ENCODE measurements at regions not wholly inside any gene's neighbourhood (a gene's known extent, or its start where the extent isn't known, plus 50 kb on each side); places are given as distances from the start of the nearest gene placed in this dataset.
"Not testable (repeated sequence)": the region's sequence is repeated elsewhere in the genome, so short reads cannot be mapped to it uniquely, and the experiment has no call there.

GRCh38 chr18:44358402-44358801 is 322.3 kb upstream of the SETBP1 start:
- no peak for DNase-seq
- TF ChIP-seq, protein P1, sequence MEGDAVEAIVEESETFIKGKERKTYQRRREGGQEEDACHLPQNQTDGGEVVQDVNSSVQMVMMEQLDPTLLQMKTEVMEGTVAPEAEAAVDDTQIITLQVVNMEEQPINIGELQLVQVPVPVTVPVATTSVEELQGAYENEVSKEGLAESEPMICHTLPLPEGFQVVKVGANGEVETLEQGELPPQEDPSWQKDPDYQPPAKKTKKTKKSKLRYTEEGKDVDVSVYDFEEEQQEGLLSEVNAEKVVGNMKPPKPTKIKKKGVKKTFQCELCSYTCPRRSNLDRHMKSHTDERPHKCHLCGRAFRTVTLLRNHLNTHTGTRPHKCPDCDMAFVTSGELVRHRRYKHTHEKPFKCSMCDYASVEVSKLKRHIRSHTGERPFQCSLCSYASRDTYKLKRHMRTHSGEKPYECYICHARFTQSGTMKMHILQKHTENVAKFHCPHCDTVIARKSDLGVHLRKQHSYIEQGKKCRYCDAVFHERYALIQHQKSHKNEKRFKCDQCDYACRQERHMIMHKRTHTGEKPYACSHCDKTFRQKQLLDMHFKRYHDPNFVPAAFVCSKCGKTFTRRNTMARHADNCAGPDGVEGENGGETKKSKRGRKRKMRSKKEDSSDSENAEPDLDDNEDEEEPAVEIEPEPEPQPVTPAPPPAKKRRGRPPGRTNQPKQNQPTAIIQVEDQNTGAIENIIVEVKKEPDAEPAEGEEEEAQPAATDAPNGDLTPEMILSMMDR (IDR thresholded peaks at IDR 0.05): no peak
- TF ChIP-seq POLR2A (IDR thresholded peaks at IDR 0.05): no peak
- no peak overlapping the region for H3K4me3 ChIP-seq
- H3K27ac ChIP-seq: no peak overlapping the region
- no peaks in the 10 kb centered on the region for H3K9me3 ChIP-seq
- no peaks in the 10 kb centered on the region for H3K27me3 ChIP-seq
- H3K36me3 ChIP-seq: no peaks in the 10 kb centered on the region
- no peaks in the 10 kb centered on the region for H3K4me1 ChIP-seq

GRCh38 chr18:44359741-44360140 is 320.9 kb upstream of the SETBP1 start:
- H3K27ac ChIP-seq, DNase-seq, H3K4me1 ChIP-seq, H3K36me3 ChIP-seq, H3K4me3 ChIP-seq, H3K27me3 ChIP-seq, H3K9me3 ChIP-seq: not testable (repeated sequence)

GRCh38 chr18:44362213-44362612 is 318.5 kb upstream of the SETBP1 start:
- not testable (repeated sequence) for DNase-seq, H3K9me3 ChIP-seq, H3K4me3 ChIP-seq, H3K4me1 ChIP-seq, H3K36me3 ChIP-seq, H3K27ac ChIP-seq, H3K27me3 ChIP-seq

GRCh38 chr18:44370861-44371260 is 309.8 kb upstream of the SETBP1 start:
- H3K9me3 ChIP-seq: peaks cover 0 to 13% (median 0%) of the 10 kb centered on the region in 4 donors
- no peak overlapping the region for H3K27ac ChIP-seq
- H3K36me3 ChIP-seq: no peaks in the 10 kb centered on the region
- no peak for DNase-seq
- no peaks in the 10 kb centered on the region for H3K4me1 ChIP-seq
- TF ChIP-seq POLR2A (IDR thresholded peaks at IDR 0.05): no peak
- TF ChIP-seq, protein P1 (IDR thresholded peaks at IDR 0.05): no peak
- H3K4me3 ChIP-seq: no peak overlapping the region
- H3K27me3 ChIP-seq: no peaks in the 10 kb centered on the region

- TF ChIP-seq, protein P1 (IDR thresholded peaks at IDR 0.05): no peak
- TF ChIP-seq POLR2A (IDR thresholded peaks at IDR 0.05): no peak
- Histone ChIP-seq H3K27ac (no peak overlapping the region), H3K4me3 (no peak overlapping the region), H3K27me3 (peaks cover 0 to 3% of the 10 kb centered on the region in 2 donors), H3K9me3 (peaks cover 0 to 13% (median 0%) of the 10 kb centered on the region in 4 donors), H3K36me3 (no peaks in the 10 kb centered on the region), H3K4me1 (no peaks in the 10 kb centered on the region)
- no peak for DNase-seq
These were observed 305.7 kb upstream of the SETBP1 start for GRCh38 chr18:44374966-44375365.

- Histone ChIP-seq H3K4me3 (no peak overlapping the region), H3K4me1 (no peaks in the 10 kb centered on the region), H3K27ac (no peak overlapping the region), H3K36me3 (no peaks in the 10 kb centered on the region), H3K27me3 (no peaks in the 10 kb centered on the region), H3K9me3 (no peaks in the 10 kb centered on the region)
- TF ChIP-seq, protein P1 (IDR thresholded peaks at IDR 0.05): no peak
- no peak for TF ChIP-seq POLR2A (IDR thresholded peaks at IDR 0.05)
- no peak for DNase-seq
These were observed 294.3 kb upstream of the SETBP1 start for GRCh38 chr18:44386401-44386800.

- TF ChIP-seq, protein P1 (IDR thresholded peaks at IDR 0.05): no peak
- TF ChIP-seq POLR2A (IDR thresholded peaks at IDR 0.05): no peak
- no peaks in the 10 kb centered on the region for H3K4me1 ChIP-seq
These were observed 292.4 kb upstream of the SETBP1 start for GRCh38 chr18:44388329-44388728.

More at GRCh38 chr18:44388329-44388728, 292.4 kb upstream of the SETBP1 start:
- DNase-seq: no peak
- H3K4me3 ChIP-seq: no peak overlapping the region
- no peaks in the 10 kb centered on the region for H3K9me3 ChIP-seq
- H3K36me3 ChIP-seq: no peaks in the 10 kb centered on the region
- no peaks in the 10 kb centered on the region for H3K27me3 ChIP-seq
- H3K27ac ChIP-seq: no peak overlapping the region

Measured in Peyer's patch (tissue), 4 donors.